Tibial nerve (tissue), 3 donors: ENCODE measurements at regions not wholly inside any gene's neighbourhood (a gene's known extent, or its start where the extent isn't known, plus 50 kb on each side); places are given as distances from the start of the nearest gene placed in this dataset.

Experiments used
- POLR2A ChIP-seq, 2 donors: fragments of 450-650 bp; IDR thresholded peaks; one replicate each; pipeline ENCODE4 v1.6.1; 2017; ENCODE audit warnings: antibody characterized with exemption in 2 of 2, mild to moderate bottlenecking in 2 of 2, moderate library complexity in 2 of 2
- TF ChIP-seq, protein P1 (sequence below), 5 experiments: fragments of 200-600 bp in 3 of 5; fragments of 450-650 bp in 2 of 5; sonication (generic) in 3 of 5; IDR thresholded peaks; one replicate each; pipeline ENCODE4 v1.5.1; 2016 to 2019; ENCODE audit warnings: antibody characterized with exemption in 5 of 5, mild to moderate bottlenecking in 3 of 5, moderate library complexity in 2 of 5

DNA sequence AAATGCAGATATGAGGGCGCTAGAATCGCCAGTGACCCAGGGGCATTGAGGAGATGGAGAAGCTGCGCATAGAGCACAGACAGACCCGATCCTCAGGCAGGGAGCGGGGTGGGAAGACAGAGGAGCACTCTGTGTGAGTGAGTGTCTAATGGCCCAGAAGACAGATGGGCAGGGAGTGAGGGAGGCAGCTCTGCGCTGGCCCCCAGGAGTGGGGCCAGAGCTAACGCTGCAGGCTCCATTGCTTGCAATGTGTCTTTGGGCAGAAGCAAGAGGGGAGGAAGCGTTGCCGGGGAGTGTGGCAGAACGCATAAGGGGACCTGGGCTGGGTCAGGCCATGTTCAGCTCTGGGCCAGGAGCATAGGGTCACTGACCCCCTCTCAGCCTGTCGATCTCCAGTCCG lies 207.0 kb downstream of the TBXT start:
- TF ChIP-seq, protein P1, sequence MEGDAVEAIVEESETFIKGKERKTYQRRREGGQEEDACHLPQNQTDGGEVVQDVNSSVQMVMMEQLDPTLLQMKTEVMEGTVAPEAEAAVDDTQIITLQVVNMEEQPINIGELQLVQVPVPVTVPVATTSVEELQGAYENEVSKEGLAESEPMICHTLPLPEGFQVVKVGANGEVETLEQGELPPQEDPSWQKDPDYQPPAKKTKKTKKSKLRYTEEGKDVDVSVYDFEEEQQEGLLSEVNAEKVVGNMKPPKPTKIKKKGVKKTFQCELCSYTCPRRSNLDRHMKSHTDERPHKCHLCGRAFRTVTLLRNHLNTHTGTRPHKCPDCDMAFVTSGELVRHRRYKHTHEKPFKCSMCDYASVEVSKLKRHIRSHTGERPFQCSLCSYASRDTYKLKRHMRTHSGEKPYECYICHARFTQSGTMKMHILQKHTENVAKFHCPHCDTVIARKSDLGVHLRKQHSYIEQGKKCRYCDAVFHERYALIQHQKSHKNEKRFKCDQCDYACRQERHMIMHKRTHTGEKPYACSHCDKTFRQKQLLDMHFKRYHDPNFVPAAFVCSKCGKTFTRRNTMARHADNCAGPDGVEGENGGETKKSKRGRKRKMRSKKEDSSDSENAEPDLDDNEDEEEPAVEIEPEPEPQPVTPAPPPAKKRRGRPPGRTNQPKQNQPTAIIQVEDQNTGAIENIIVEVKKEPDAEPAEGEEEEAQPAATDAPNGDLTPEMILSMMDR (IDR thresholded peaks at IDR 0.05), result no peak
- TF ChIP-seq POLR2A (IDR thresholded peaks at IDR 0.05), result no peak
